Pancreas (tissue), 10 donors: ENCODE measurements at regions not wholly inside any gene's neighbourhood (a gene's known extent, or its start where the extent isn't known, plus 50 kb on each side); places are given as distances from the start of the nearest gene placed in this dataset.

Experiments
- ATAC-seq, 4 donors: fragments of 200-7000 bp; cut with Tn5 transposase; one replicate each; pipeline versions ENCODE4 v1.8.0 to v1.9.1; 2020; ENCODE audit warnings: mild to moderate bottlenecking in 4 of 4, moderate library complexity in 4 of 4
- DNase-seq, 6 donors: peaks; one replicate each; pipeline ENCODE4 v3.0.0-alpha.2; 2020
- FAIRE-seq: peaks from 2 replicates; lab custom pipeline; 2012; peaks lifted over from hg19 to GRCh38; lab: Jason Lieb, UNC
- H3K27ac ChIP-seq, 4 donors: fragments of 200-600 bp; sonication (generic); 1 replicate in 3 of 4; 2 replicates in 1 of 4; pipeline versions ENCODE4 v1.5.0 to v1.8.0; 2020
- H3K27me3 ChIP-seq, 4 donors: fragments of 200-600 bp; one replicate each; pipeline ENCODE4 v1.8.0; 2021
- H3K36me3 ChIP-seq, 3 donors: fragments of 200-600 bp; sonication (generic) in 1 of 3; one replicate each; pipeline versions ENCODE4 v1.5.0 to v1.8.0; 2020 to 2021
- H3K4me1 ChIP-seq, 3 donors: fragments of 200-600 bp; one replicate each; pipeline ENCODE4 v1.8.0; 2021
- H3K4me3 ChIP-seq, 4 donors: fragments of 200-600 bp; sonication (generic) in 2 of 4; one replicate each; pipeline versions ENCODE4 v1.5.0 to v1.8.0; 2020 to 2021
- H3K9me3 ChIP-seq, 4 donors: fragments of 200-600 bp; one replicate each; pipeline ENCODE4 v1.8.0; 2021
- WGBS, 2 donors: extraction: QIAGEN DNeasy Blood & Tissue Kit; methylation state at CpG; one replicate each; pipeline ENCODE4 v1.1.7; 2013; 5-methylcytosine and 5-hydroxymethylcytosine counted together
- intact Hi-C, 3 donors: fragments of 100-400 bp; cut with DNase I; formaldehyde crosslinking; loops; one replicate each; pipeline versions ENCODE4 v1.11.1 to v1.14.2; 2022
- TF ChIP-seq, protein P1 (sequence below), 4 donors: fragments of 200-600 bp; sonication (generic) in 3 of 4; IDR thresholded peaks; one replicate each; pipeline versions ENCODE4 v1.5.0 to v1.8.0; 2021; ENCODE audit warnings: antibody characterized with exemption in 4 of 4
- donor health status: healthy with polysubstance abuse.
- donor health status: DM: no; HTN: no; CAD: no; lungs with moderate emphysema.
- donor health status: DM: no; HTN: no; CAD: no.
- donor health status: control.
- donor health status: control.
- donor health status: Bipolar disorder and iron deficiency.
- donor health status: DM: yes; HTN: yes; CAD: no.
- donor health status: DM: no; HTN: no; CAD: no.
- donor health status: DM: no; HTN: no; CAD: no.
- donor health status: DM: yes; HTN: yes; CAD: no.

DNA sequence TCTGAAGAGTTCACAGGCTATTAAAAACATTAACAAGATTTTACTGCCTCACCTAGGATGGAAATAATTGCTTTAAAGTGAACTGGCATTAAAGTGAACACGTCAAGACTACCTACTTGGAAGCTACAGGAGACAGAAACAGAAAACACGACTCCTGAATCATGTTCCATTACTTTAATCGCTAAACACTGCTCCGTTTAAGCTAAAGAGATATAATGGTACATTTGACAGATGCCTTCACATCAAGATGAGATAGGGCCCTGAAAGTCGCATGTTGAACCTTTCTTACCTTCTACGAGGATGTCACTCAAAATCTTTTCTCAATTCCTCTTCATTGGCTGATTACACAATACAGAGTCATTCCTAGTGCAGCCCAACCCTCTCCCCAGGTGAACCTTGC, 206.3 kb upstream of the GATB start:
- 70 to 71% methylated on average over 6 of the region's 6 CpGs for WGBS, 2 donors
- ATAC-seq (no peak), FAIRE-seq (no peak), DNase-seq (no peak)
- Histone ChIP-seq H3K27ac (no peak overlapping the region), H3K4me1 (no peaks in the 10 kb centered on the region), H3K4me3 (no peak overlapping the region), H3K9me3 (no peaks in the 10 kb centered on the region), H3K27me3 (no peaks in the 10 kb centered on the region), H3K36me3 (no peaks in the 10 kb centered on the region)
- intact Hi-C loops, result no loop called here
- TF ChIP-seq, protein P1, sequence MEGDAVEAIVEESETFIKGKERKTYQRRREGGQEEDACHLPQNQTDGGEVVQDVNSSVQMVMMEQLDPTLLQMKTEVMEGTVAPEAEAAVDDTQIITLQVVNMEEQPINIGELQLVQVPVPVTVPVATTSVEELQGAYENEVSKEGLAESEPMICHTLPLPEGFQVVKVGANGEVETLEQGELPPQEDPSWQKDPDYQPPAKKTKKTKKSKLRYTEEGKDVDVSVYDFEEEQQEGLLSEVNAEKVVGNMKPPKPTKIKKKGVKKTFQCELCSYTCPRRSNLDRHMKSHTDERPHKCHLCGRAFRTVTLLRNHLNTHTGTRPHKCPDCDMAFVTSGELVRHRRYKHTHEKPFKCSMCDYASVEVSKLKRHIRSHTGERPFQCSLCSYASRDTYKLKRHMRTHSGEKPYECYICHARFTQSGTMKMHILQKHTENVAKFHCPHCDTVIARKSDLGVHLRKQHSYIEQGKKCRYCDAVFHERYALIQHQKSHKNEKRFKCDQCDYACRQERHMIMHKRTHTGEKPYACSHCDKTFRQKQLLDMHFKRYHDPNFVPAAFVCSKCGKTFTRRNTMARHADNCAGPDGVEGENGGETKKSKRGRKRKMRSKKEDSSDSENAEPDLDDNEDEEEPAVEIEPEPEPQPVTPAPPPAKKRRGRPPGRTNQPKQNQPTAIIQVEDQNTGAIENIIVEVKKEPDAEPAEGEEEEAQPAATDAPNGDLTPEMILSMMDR (IDR thresholded peaks at IDR 0.05), result no peak

DNA sequence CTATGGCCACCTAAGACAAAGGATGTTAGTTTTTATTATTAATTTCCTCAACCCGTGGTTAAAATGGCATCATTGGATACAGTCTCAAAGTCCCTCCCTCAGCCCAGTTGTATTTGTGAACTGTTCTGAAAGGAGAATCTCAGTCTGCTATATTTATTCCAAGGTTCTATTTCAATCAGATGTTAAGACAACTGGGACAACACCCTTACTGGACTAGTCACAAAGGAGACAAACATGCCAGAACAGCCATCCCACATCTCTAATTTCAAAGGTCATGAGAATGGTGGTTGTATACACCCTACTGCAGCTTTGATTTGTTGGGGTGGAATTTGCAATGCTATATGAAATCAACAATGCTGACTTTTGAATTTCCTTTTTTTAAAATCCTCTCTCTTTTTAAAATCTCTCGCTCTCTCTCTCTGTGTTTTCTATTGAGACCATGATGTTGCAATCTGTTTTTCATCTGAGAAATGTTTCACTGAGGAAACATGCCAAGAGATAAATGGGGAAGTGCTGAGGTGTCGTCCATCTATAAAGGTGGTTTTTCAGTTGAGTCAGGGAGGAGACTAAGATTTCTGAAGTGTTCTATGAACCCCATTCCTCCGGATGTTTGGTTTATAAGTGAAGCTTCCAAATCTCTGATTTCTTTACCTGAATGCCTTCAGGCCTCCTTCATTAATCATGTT, 201.5 kb upstream of the GATB start:
- Histone ChIP-seq H3K27ac (no peak overlapping the region), H3K27me3 (no peaks in the 10 kb centered on the region), H3K36me3 (no peaks in the 10 kb centered on the region), H3K4me3 (no peak overlapping the region), H3K9me3 (no peaks in the 10 kb centered on the region), H3K4me1 (no peaks in the 10 kb centered on the region)
- no peak for FAIRE-seq
- ATAC-seq, result no peak
- no peak for DNase-seq
- intact Hi-C loops, result no loop called here
- 52 to 60% methylated on average over 4 of the region's 4 CpGs for WGBS, 2 donors
- TF ChIP-seq, protein P1 (IDR thresholded peaks at IDR 0.05), result no peak

DNA sequence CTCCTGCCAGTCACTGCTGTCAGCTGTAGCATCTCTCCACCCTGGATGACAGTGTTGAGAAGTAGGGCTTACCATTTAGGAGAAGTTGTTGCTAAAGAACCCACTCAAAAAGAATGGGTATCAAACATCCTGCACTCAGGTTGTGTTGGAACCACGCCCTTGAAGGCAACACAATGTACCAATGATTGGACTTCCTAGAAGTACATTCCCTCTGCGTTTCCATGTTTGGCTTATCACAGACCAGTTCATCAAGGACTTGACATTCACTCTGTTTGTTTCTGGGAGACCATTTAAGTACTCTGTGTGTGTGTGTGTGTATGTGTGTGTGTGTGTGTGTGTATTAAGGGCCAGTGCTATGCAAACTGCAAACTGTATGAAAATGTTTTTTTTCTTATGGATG, 200.6 kb upstream of the GATB start:
- ATAC-seq (no peak), DNase-seq (no peak), FAIRE-seq (no peak)
- TF ChIP-seq, protein P1 (IDR thresholded peaks at IDR 0.05), result no peak
- H3K4me3 ChIP-seq, result no peak overlapping the region
- H3K4me1 ChIP-seq, result no peaks in the 10 kb centered on the region
- no peaks in the 10 kb centered on the region for H3K36me3 ChIP-seq
- intact Hi-C loops, result no loop called here
- H3K27me3 ChIP-seq, result no peaks in the 10 kb centered on the region
- WGBS, 2 donors, result 36 to 53% methylated on average over 2 of the region's 2 CpGs
- H3K27ac ChIP-seq, result no peak overlapping the region
- H3K9me3 ChIP-seq, result no peaks in the 10 kb centered on the region

DNA sequence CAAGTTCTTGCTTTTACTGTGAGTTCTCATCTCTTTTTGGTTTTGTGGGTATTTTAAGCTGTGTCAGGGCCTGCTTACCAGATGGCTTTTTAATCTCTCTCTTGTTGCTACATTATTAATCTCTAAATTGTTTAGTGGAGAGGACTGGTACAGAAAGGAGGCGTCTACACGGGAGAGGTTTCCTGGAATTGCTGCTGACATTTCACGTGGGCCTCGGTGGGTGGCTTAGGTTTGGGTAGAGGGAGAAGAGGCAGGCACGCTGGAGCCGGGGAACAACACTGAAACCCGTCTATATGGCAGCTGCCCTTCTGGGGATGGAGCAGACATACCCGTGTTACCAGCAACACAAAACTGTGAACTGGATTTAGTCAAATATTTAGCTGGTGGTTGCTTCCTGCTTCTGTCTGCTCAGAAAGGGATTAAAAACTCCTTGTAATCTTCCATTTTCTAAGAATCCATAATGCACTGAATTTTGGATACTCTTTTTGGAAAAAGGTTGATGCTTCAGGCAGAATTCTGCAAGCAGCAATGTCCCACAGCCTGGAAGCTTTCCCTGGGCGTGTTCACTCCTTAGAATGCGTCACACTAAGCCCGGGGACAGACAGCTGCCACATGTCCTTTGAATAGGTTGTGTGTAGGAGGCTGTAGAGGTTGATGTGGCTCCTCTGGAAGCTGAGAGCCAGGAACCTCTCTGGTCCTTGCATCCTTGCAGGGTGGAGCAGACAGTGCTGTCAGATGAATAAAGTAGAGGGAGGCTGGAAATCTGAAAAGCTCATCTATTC, 199.8 kb upstream of the GATB start:
- no peak overlapping the region for H3K4me3 ChIP-seq
- 60 to 75% methylated on average over 11 of the region's 11 CpGs for WGBS, 2 donors
- no peak for ATAC-seq
- intact Hi-C loops, result no loop called here
- no peaks in the 10 kb centered on the region for H3K9me3 ChIP-seq
- no peak for DNase-seq
- H3K4me1 ChIP-seq, result no peaks in the 10 kb centered on the region
- TF ChIP-seq, protein P1 (IDR thresholded peaks at IDR 0.05), result no peak
- no peaks in the 10 kb centered on the region for H3K27me3 ChIP-seq
- H3K27ac ChIP-seq, result no peak overlapping the region
- no peaks in the 10 kb centered on the region for H3K36me3 ChIP-seq
- FAIRE-seq, result no peak

DNA sequence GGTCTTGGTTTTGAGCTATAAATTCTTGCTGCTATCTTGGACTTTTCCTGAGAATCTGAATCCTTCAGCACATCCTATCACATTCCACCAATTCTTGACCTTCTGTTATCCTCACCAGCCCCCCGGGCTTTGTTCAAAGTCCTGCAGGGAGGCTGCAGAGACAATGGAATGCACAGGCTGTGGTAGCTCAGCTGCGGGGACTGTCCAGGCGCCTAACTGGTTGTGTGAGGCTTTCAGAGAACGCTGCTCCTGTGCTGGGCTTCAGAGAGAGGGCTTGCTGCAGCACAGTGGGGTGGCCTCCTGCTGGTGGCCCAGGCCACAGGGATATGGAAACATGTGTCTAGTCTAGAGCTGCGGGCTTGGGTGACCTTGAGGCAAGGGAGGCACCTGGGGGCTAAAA, 196.3 kb upstream of the GATB start:
- TF ChIP-seq, protein P1 (IDR thresholded peaks at IDR 0.05), result no peak
- Histone ChIP-seq H3K27ac (no peak overlapping the region), H3K4me1 (no peaks in the 10 kb centered on the region), H3K9me3 (no peaks in the 10 kb centered on the region), H3K4me3 (no peak overlapping the region), H3K27me3 (no peaks in the 10 kb centered on the region), H3K36me3 (no peaks in the 10 kb centered on the region)
- 12 to 15% methylated on average over 5 of the region's 5 CpGs for WGBS, 2 donors
- FAIRE-seq (no peak), DNase-seq (no peak), ATAC-seq (no peak)
- intact Hi-C loops, result no loop called here
